K562 (cell line): ENCODE measurements at regions not wholly inside any gene's neighbourhood (a gene's known extent, or its start where the extent isn't known, plus 50 kb on each side); places are given as distances from the start of the nearest gene placed in this dataset.

Source experiments
- NFE2L1 ChIP-seq: fragments of 450-650 bp; IDR thresholded peaks from 2 replicates; pipeline ENCODE4 v1.6.1; 2016; ENCODE audit warnings: missing genetic modification characterization, low read depth, mild to moderate bottlenecking, missing compliant biosample characterization, moderate library complexity, borderline replicate concordance
- TF ChIP-seq, protein P1 (sequence below): fragments of 250-450 bp; sonication (Bioruptor Pico); IDR thresholded peaks from 2 replicates; pipeline ENCODE4 v1.5.0; 2020; ENCODE audit warnings: mild to moderate bottlenecking, borderline replicate concordance

DNA sequence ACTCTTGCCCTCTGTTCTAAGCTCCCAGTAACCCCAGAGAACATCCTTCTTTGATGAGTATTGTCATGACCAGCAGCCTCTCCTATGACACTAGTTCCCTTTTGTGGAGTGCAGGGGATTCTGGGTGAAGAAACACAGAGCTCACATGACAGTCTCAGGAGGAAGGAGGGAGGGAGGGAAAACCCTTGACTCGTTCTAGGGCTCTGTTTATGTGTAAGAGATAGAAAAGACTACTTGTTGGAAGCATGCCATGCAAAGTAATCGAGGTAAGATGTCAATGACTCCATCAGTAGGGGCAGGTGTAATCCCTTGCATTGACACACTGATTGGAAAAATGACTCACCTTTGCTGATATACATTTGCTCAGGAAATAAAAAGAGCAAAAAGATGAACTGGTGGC lies 190.2 kb upstream of the ELL2 start:
- TF ChIP-seq, protein P1, sequence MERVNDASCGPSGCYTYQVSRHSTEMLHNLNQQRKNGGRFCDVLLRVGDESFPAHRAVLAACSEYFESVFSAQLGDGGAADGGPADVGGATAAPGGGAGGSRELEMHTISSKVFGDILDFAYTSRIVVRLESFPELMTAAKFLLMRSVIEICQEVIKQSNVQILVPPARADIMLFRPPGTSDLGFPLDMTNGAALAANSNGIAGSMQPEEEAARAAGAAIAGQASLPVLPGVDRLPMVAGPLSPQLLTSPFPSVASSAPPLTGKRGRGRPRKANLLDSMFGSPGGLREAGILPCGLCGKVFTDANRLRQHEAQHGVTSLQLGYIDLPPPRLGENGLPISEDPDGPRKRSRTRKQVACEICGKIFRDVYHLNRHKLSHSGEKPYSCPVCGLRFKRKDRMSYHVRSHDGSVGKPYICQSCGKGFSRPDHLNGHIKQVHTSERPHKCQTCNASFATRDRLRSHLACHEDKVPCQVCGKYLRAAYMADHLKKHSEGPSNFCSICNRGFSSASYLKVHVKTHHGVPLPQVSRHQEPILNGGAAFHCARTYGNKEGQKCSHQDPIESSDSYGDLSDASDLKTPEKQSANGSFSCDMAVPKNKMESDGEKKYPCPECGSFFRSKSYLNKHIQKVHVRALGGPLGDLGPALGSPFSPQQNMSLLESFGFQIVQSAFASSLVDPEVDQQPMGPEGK (CRISPR knock-in tag): no peak
- TF ChIP-seq NFE2L1: no peak
